ENCODE measurements at regions not wholly inside any gene's neighbourhood (a gene's known extent, or its start where the extent isn't known, plus 50 kb on each side); places are given as distances from the start of the nearest gene placed in this dataset.
A peak's percentile ranks its signal among the peaks of the same experiment; 100 is the strongest.

- POLR2A ChIA-PET (ENCODE audit: unreplicated experiment), result no interaction called here
- no peaks in the 10 kb centered on the region for H3K4me1 ChIP-seq (replicated peaks; ENCODE audit: insufficient read depth)
- H3K27ac ChIP-seq, result no peak overlapping the region
- H3K36me3 ChIP-seq (ENCODE audit: low read depth), result no peaks in the 10 kb centered on the region
- H3K9me3 ChIP-seq (ENCODE audit: insufficient read depth, low read depth), result no peaks in the 10 kb centered on the region
- no peak for DNase-seq
- H2AFZ ChIP-seq, result no peak overlapping the region
- intact Hi-C loops (cut with micrococcal nuclease; ENCODE audit: unreplicated experiment), result no loop called here
- H4K20me1 ChIP-seq (ENCODE audit: insufficient read depth), result no peaks in the 10 kb centered on the region
- H3K4me3 ChIP-seq, result no peak overlapping the region
- no peak for TF ChIP-seq CTCF (conservative IDR thresholded peaks at IDR 0.05)
- no peak for TF ChIP-seq EZH2 (IDR thresholded peaks at IDR 0.05; ENCODE audit: low read depth)
- H3F3A ChIP-seq (ENCODE audit: insufficient read depth, low read depth), result no peaks in the 10 kb centered on the region
- H3K4me2 ChIP-seq, result no peak overlapping the region
- CTCF ChIA-PET, result no interaction called here
- H3K27me3 ChIP-seq (ENCODE audit: insufficient read depth, low read depth), result no peaks in the 10 kb centered on the region
- no TSS peak for BruUV-seq (replicated peaks)
- no peaks in the 10 kb centered on the region for H3K9me2 ChIP-seq (ENCODE audit: insufficient read depth)
- H3K79me2 ChIP-seq (ENCODE audit: low read depth), result no peaks in the 10 kb centered on the region
These were observed 192.3 kb downstream of the SPATA18 start for GRCh38 chr4:52243367-52243766.

GRCh38 chr4:52244103-52244775 is 193.1 kb downstream of the SPATA18 start:
- ChIA-PET CTCF (no interaction called here), POLR2A (ENCODE audit: unreplicated experiment) (no interaction called here)
- Histone ChIP-seq H3K9me2 (ENCODE audit: insufficient read depth) (no peaks in the 10 kb centered on the region), H3K36me3 (ENCODE audit: low read depth) (no peaks in the 10 kb centered on the region), H3K79me2 (ENCODE audit: low read depth) (no peaks in the 10 kb centered on the region), H3K4me3 (no peak overlapping the region), H3K4me1 (replicated peaks; ENCODE audit: insufficient read depth) (no peaks in the 10 kb centered on the region), H3K9me3 (ENCODE audit: insufficient read depth, low read depth) (no peaks in the 10 kb centered on the region), H4K20me1 (ENCODE audit: insufficient read depth) (no peaks in the 10 kb centered on the region), H3K27ac (no peak overlapping the region), H2AFZ (no peak overlapping the region), H3F3A (ENCODE audit: insufficient read depth, low read depth) (no peaks in the 10 kb centered on the region), H3K27me3 (ENCODE audit: insufficient read depth, low read depth) (no peaks in the 10 kb centered on the region), H3K4me2 (no peak overlapping the region)
- TF ChIP-seq EZH2 (IDR thresholded peaks at IDR 0.05; ENCODE audit: low read depth) (no peak), CTCF (conservative IDR thresholded peaks at IDR 0.05) (no peak)
- DNase-seq, result no peak
- intact Hi-C loops (cut with micrococcal nuclease; ENCODE audit: unreplicated experiment), result no loop called here
- BruUV-seq (replicated peaks), result no TSS peak

- H3K4me2 ChIP-seq, result no peak overlapping the region
- TF ChIP-seq EZH2 (IDR thresholded peaks at IDR 0.05; ENCODE audit: low read depth) (no peak), CTCF (conservative IDR thresholded peaks at IDR 0.05) (no peak)
- H3K27me3 ChIP-seq (ENCODE audit: insufficient read depth, low read depth), result no peaks in the 10 kb centered on the region
- H3K27ac ChIP-seq, result no peak overlapping the region
- H3K4me3 ChIP-seq, result no peak overlapping the region
- CTCF ChIA-PET, result no interaction called here
- DNase-seq, result peak in 1 of 2 experiments; percentile 38
- POLR2A ChIA-PET (ENCODE audit: unreplicated experiment), result no interaction called here
- intact Hi-C loops (cut with micrococcal nuclease; ENCODE audit: unreplicated experiment), result no loop called here
- H3K79me2 ChIP-seq (ENCODE audit: low read depth), result no peaks in the 10 kb centered on the region
- H3K36me3 ChIP-seq (ENCODE audit: low read depth), result no peaks in the 10 kb centered on the region
- no peaks in the 10 kb centered on the region for H3K9me3 ChIP-seq (ENCODE audit: insufficient read depth, low read depth)
- BruUV-seq (replicated peaks), result no TSS peak
- no peaks in the 10 kb centered on the region for H4K20me1 ChIP-seq (ENCODE audit: insufficient read depth)
- H3K9me2 ChIP-seq (ENCODE audit: insufficient read depth), result no peaks in the 10 kb centered on the region
- H3F3A ChIP-seq (ENCODE audit: insufficient read depth, low read depth), result no peaks in the 10 kb centered on the region
- H2AFZ ChIP-seq, result no peak overlapping the region
- no peaks in the 10 kb centered on the region for H3K4me1 ChIP-seq (replicated peaks; ENCODE audit: insufficient read depth)
These were observed 193.7 kb downstream of the SPATA18 start for GRCh38 chr4:52244848-52245247.

Data from PC-9 (cell line).